ENCODE measurements at regions not wholly inside any gene's neighbourhood (a gene's known extent, or its start where the extent isn't known, plus 50 kb on each side); places are given as distances from the start of the nearest gene placed in this dataset.

GRCh38 chr10:83410570-83410969 is 728.7 kb upstream of the GHITM start:
- ATAC-seq (no peak), DNase-seq (ENCODE audit: low read depth in 1 of 2, low spot score in 1 of 2) (no peak), FAIRE-seq (no peak)
- Histone ChIP-seq H3K4me2 (no peak overlapping the region), H3K27ac (no peak overlapping the region), H3K9me3 (no peaks in the 10 kb centered on the region), H3K4me1 (no peaks in the 10 kb centered on the region), H3K4me3 (no peak overlapping the region)
- 1% methylated on average over 2 of the region's 2 CpGs for WGBS (ENCODE audit: missing lambda C conversion rate)
- ChIA-PET POLR2A (no interaction called here), CTCF (no interaction called here)
- TF ChIP-seq HOXB5 (CRISPR knock-in tag; IDR thresholded peaks at IDR 0.05) (no peak), ESRRA (IDR thresholded peaks at IDR 0.05; ENCODE audit: borderline replicate concordance, low read length) (no peak), MAFK (IDR thresholded peaks at IDR 0.05; ENCODE audit: partially characterized antibody) (no peak), RFX5 (IDR thresholded peaks at IDR 0.05) (no peak), HEYL (CRISPR knock-in tag; IDR thresholded peaks at IDR 0.05) (no peak), NR3C1 (IDR thresholded peaks at IDR 0.05) (no peak), E2F6 (IDR thresholded peaks at IDR 0.05; ENCODE audit: borderline replicate concordance, low read depth) (no peak), HOXB13 (CRISPR knock-in tag; IDR thresholded peaks at IDR 0.05; ENCODE audit: low read depth) (no peak), RAD21 (conservative IDR thresholded peaks at IDR 0.05 in 1 of 2, IDR thresholded peaks at IDR 0.05 in 1 of 2) (no peak), RNF2 (IDR thresholded peaks at IDR 0.05; ENCODE audit: borderline replicate concordance, low read depth) (no peak), JUN (IDR thresholded peaks at IDR 0.05) (no peak), PHF8 (IDR thresholded peaks at IDR 0.05; ENCODE audit: borderline replicate concordance, low read depth) (no peak), ZSCAN20 (CRISPR knock-in tag; IDR thresholded peaks at IDR 0.05) (no peak), POLR2AphosphoS2 (conservative IDR thresholded peaks at IDR 0.05; ENCODE audit: low read length) (no peak), BCL3 (IDR thresholded peaks at IDR 0.05) (no peak), FOSL2 (IDR thresholded peaks at IDR 0.05) (no peak), FOSL2 (CRISPR knock-in tag; IDR thresholded peaks at IDR 0.05) (no peak), EHF (CRISPR knock-in tag; IDR thresholded peaks at IDR 0.05) (no peak), ATOH8 (CRISPR knock-in tag; IDR thresholded peaks at IDR 0.05; ENCODE audit: low read depth) (no peak), REST (IDR thresholded peaks at IDR 0.05) (no peak)

- Histone ChIP-seq H3K4me3 (no peak overlapping the region), H3K4me1 (no peaks in the 10 kb centered on the region), H3K9me3 (no peaks in the 10 kb centered on the region), H3K4me2 (no peak overlapping the region), H3K27ac (no peak overlapping the region)
- FAIRE-seq: no peak
- WGBS (ENCODE audit: missing lambda C conversion rate): 0% methylated on average over 2 of the region's 2 CpGs
- DNase-seq (ENCODE audit: low read depth in 1 of 2, low spot score in 1 of 2): no peak
- ChIA-PET CTCF (no interaction called here), POLR2A (no interaction called here)
- TF ChIP-seq MAX (IDR thresholded peaks at IDR 0.05): no peak
- no peak for TF ChIP-seq RAD21 (conservative IDR thresholded peaks at IDR 0.05 in 1 of 2, IDR thresholded peaks at IDR 0.05 in 1 of 2)
- TF ChIP-seq CEBPB (IDR thresholded peaks at IDR 0.05): no peak
- no peak for TF ChIP-seq CHD4 (IDR thresholded peaks at IDR 0.05; ENCODE audit: borderline replicate concordance)
- TF ChIP-seq POLR2A (IDR thresholded peaks at IDR 0.05; ENCODE audit: low read length): no peak
- TF ChIP-seq POLR2AphosphoS2 (conservative IDR thresholded peaks at IDR 0.05; ENCODE audit: low read length): no peak
- TF ChIP-seq ESRRA (IDR thresholded peaks at IDR 0.05; ENCODE audit: borderline replicate concordance, low read length): no peak
- no peak for TF ChIP-seq NR3C1 (IDR thresholded peaks at IDR 0.05)
- no peak for TF ChIP-seq ATOH8 (CRISPR knock-in tag; IDR thresholded peaks at IDR 0.05; ENCODE audit: low read depth)
- TF ChIP-seq ZNF302 (CRISPR knock-in tag; IDR thresholded peaks at IDR 0.05): no peak
- TF ChIP-seq ZC3H11A (IDR thresholded peaks at IDR 0.05): no peak
- TF ChIP-seq TFCP2L1 (CRISPR knock-in tag; IDR thresholded peaks at IDR 0.05): no peak
- no peak for TF ChIP-seq BHLHE40 (IDR thresholded peaks at IDR 0.05; ENCODE audit: low read depth, low read length)
- ATAC-seq: no peak
These were observed 714.0 kb upstream of the GHITM start for GRCh38 chr10:83425306-83425705.

Data from A549 (cell line).